A549 (cell line): ENCODE measurements at regions not wholly inside any gene's neighbourhood (a gene's known extent, or its start where the extent isn't known, plus 50 kb on each side); places are given as distances from the start of the nearest gene placed in this dataset.

ENCODE experiments used
- ATAC-seq, 2 experiments: fragments of 200-7000 bp in 1 of 2; fragments of >200 bp in 1 of 2; cut with Nextera tagmentation in 1 of 2; cut with Tn5 transposase in 1 of 2; 3 replicates each; pipeline versions ENCODE4 v1.8.0 to v1.9.1; 2018 to 2020; ENCODE audit warnings: mild to moderate bottlenecking in 1 of 2, moderate library complexity in 1 of 2
- CTCF ChIA-PET: fragments of 300-600 bp; sonication (Branson Sonifier 250); formaldehyde crosslinking; extraction: SDS; loops from one replicate; lab custom pipeline; 2021; ENCODE audit warnings: antibody characterized with exemption, inconsistent platforms; lab: Yijun Ruan, JAX
- POLR2A ChIA-PET: fragments of 350-600 bp; formaldehyde crosslinking; extraction: SDS; loops from one replicate; lab custom pipeline; 2021; ENCODE audit warnings: antibody characterized with exemption, inconsistent platforms; lab: Yijun Ruan, JAX
- DNase-seq, 2 experiments: peaks; one replicate each; pipeline versions ENCODE4 v3.0.0 to v3.0.0-alpha.2; 2011 to 2016; ENCODE audit warnings: low read depth in 1 of 2, low spot score in 1 of 2
- FAIRE-seq: peaks from 2 replicates; lab custom pipeline; 2011; peaks lifted over from hg19 to GRCh38; lab: Jason Lieb, UNC
- H3K27ac ChIP-seq, 2 experiments: fragments of >200 bp; sonication (Bioruptor Twin); formaldehyde crosslinking; 3 replicates each; pipeline ENCODE4 v1.5.1; 2016 to 2017
- H3K4me1 ChIP-seq: fragments of >200 bp; sonication (Bioruptor Twin); formaldehyde crosslinking; 3 replicates; pipeline ENCODE4 v1.6.1; 2016
- H3K4me2 ChIP-seq: fragments of >200 bp; sonication (Bioruptor Twin); formaldehyde crosslinking; 3 replicates; pipeline ENCODE4 v1.6.1; 2016
- H3K4me3 ChIP-seq: fragments of >200 bp; sonication (Bioruptor Twin); formaldehyde crosslinking; 3 replicates; pipeline ENCODE4 v1.5.1; 2016
- H3K9me3 ChIP-seq: fragments of >200 bp; sonication (Bioruptor Twin); formaldehyde crosslinking; 3 replicates; pipeline ENCODE4 v1.6.1; 2016
- BCL3 ChIP-seq: fragments of >200 bp; sonication (Bioruptor Twin); formaldehyde crosslinking; IDR thresholded peaks from 3 replicates; pipeline ENCODE4 v1.6.1; 2016
- BHLHE40 ChIP-seq: IDR thresholded peaks from 2 replicates; pipeline ENCODE4 v1.6.1; 2012; ENCODE audit warnings: low read depth, low read length, inconsistent platforms
- CEBPB ChIP-seq, 2 experiments: fragments of >200 bp in 1 of 2; sonication (Bioruptor Twin) in 1 of 2; formaldehyde crosslinking in 1 of 2; IDR thresholded peaks; 2 replicates each; pipeline ENCODE4 v1.6.1; 2012 to 2016
- CHD2 ChIP-seq: fragments of 150-350 bp; IDR thresholded peaks from 2 replicates; pipeline ENCODE4 v1.6.1; 2014; ENCODE audit warnings: low read length; ENCODE audit not compliant: partially characterized antibody
- E2F6 ChIP-seq: IDR thresholded peaks from 2 replicates; pipeline ENCODE4 v1.6.1; 2012; ENCODE audit warnings: low read depth, borderline replicate concordance
- GATA3 ChIP-seq: IDR thresholded peaks from 2 replicates; pipeline ENCODE4 v1.6.1; 2012; ENCODE audit warnings: borderline replicate concordance
- HES2 ChIP-seq: fragments of >200 bp; sonication (Bioruptor Twin); formaldehyde crosslinking; IDR thresholded peaks from 2 replicates; pipeline ENCODE4 v1.6.1; 2016
- JUN ChIP-seq, 2 experiments: fragments of >200 bp; sonication (Bioruptor Twin); formaldehyde crosslinking; IDR thresholded peaks; 2 replicates in 1 of 2; 3 replicates in 1 of 2; pipeline ENCODE4 v1.6.1; 2016 to 2017
- MYC ChIP-seq: IDR thresholded peaks from 2 replicates; pipeline ENCODE4 v1.6.1; 2012; ENCODE audit warnings: mild to moderate bottlenecking, inconsistent platforms, low read length, improper control_type of control experiment, borderline replicate concordance
- POLR2AphosphoS2 ChIP-seq: conservative IDR thresholded peaks from 2 replicates; pipeline ENCODE4 v1.6.1; 2012; ENCODE audit warnings: low read length, improper control_type of control experiment, inconsistent platforms
- RCOR1 ChIP-seq: fragments of 150-350 bp; IDR thresholded peaks from 2 replicates; pipeline ENCODE4 v1.6.1; 2014; ENCODE audit warnings: antibody characterized with exemption, low read length, low read depth
- SMC3 ChIP-seq: fragments of >200 bp; sonication (Bioruptor Twin); formaldehyde crosslinking; IDR thresholded peaks from 3 replicates; pipeline ENCODE4 v1.6.1; 2018; ENCODE audit warnings: inconsistent platforms
- TP53 ChIP-seq: fragments of 250-450 bp; sonication (Bioruptor Pico); IDR thresholded peaks from 2 replicates; pipeline ENCODE4 v1.5.0; 2021; ENCODE audit warnings: mild to moderate bottlenecking, moderate library complexity
- USF2 ChIP-seq: fragments of 450-650 bp; IDR thresholded peaks from 2 replicates; pipeline ENCODE4 v1.6.1; 2014; ENCODE audit warnings: antibody characterized with exemption
- ZFP36 ChIP-seq: fragments of 450-650 bp; IDR thresholded peaks from 2 replicates; pipeline ENCODE4 v1.6.1; 2014; ENCODE audit warnings: borderline replicate concordance; ENCODE audit not compliant: partially characterized antibody
- ZNF302 ChIP-seq: fragments of 250-450 bp; sonication (Bioruptor Pico); IDR thresholded peaks from 2 replicates; pipeline ENCODE4 v1.9.0; 2021; ENCODE audit warnings: inconsistent platforms, mild to moderate bottlenecking, moderate library complexity
- WGBS: methylation state at CpG from one replicate; pipeline ENCODE4 v1.1.6; 2017; ENCODE audit errors: missing lambda C conversion rate; 5-methylcytosine and 5-hydroxymethylcytosine counted together

- H3K4me2 ChIP-seq: no peak overlapping the region
- ChIA-PET POLR2A (no interaction called here), CTCF (interaction anchor here (0.6 to 1.7 kb wide), 2 partner anchors 33 to 60 kb away, joined by 4 to 5 read pairs; no protein-coding TSS in a partner anchor)
- peaks cover 9% of the 10 kb centered on the region; the same call in 2 of the 3 replicates for H3K4me1 ChIP-seq
- H3K9me3 ChIP-seq: no peaks in the 10 kb centered on the region
- ATAC-seq: no peak
- DNase-seq: no peak
- FAIRE-seq: no peak
- 81% methylated on average over 22 of the region's 22 CpGs for WGBS
- H3K27ac ChIP-seq: no peak overlapping the region
- no peak for TF ChIP-seq JUN (IDR thresholded peaks at IDR 0.05)
- TF ChIP-seq ZFP36: no peak
- TF ChIP-seq SMC3: no peak
- no peak for TF ChIP-seq BCL3
- no peak for TF ChIP-seq RCOR1
- TF ChIP-seq ZNF302 (CRISPR knock-in tag): no peak
- TF ChIP-seq E2F6: no peak
- no peak for TF ChIP-seq USF2
- TF ChIP-seq CEBPB (IDR thresholded peaks at IDR 0.05): no peak
- TF ChIP-seq POLR2AphosphoS2: no peak
- TF ChIP-seq CHD2: no peak
- no peak for TF ChIP-seq BHLHE40
- TF ChIP-seq GATA3: no peak
- TF ChIP-seq TP53 (CRISPR knock-in tag): no peak
- no peak overlapping the region for H3K4me3 ChIP-seq
Measured at GRCh38 chr3:13249664-13250390, 170.3 kb downstream of the NUP210 start.

GRCh38 chr3:13248640-13249039, 171.5 kb downstream of the NUP210 start:
- POLR2A ChIA-PET: no interaction called here
- 76% methylated on average over 6 of the region's 6 CpGs for WGBS
- H3K27ac ChIP-seq: no peak overlapping the region
- ATAC-seq: no peak
- no peak overlapping the region for H3K4me2 ChIP-seq
- H3K9me3 ChIP-seq: no peaks in the 10 kb centered on the region
- no peak for DNase-seq
- no peak for FAIRE-seq
- no peak overlapping the region for H3K4me3 ChIP-seq
- TF ChIP-seq JUN (IDR thresholded peaks at IDR 0.05) (no peak), ZFP36 (peak; percentile 87), HES2 (no peak)
- CTCF ChIA-PET: interaction anchor here (1.3 kb wide), 1 partner anchor 157 kb away, joined by 3 read pairs; no protein-coding TSS in a partner anchor
- peaks cover 9% of the 10 kb centered on the region; the same call in 2 of the 3 replicates for H3K4me1 ChIP-seq

- no peak overlapping the region for H3K4me2 ChIP-seq
- ATAC-seq: no peak
- no peak overlapping the region for H3K4me3 ChIP-seq
- TF ChIP-seq CEBPB (IDR thresholded peaks at IDR 0.05): peak; percentile 58 to 76; a peak in 3 of 4 replicates
- no peak for TF ChIP-seq MYC
- no peak overlapping the region for H3K27ac ChIP-seq
- no peaks in the 10 kb centered on the region for H3K9me3 ChIP-seq
- 96% methylated on average over 8 of the region's 8 CpGs for WGBS
- no peaks in the 10 kb centered on the region for H3K4me1 ChIP-seq
- ChIA-PET POLR2A (no interaction called here), CTCF (interaction anchor here (1.3 kb wide), 1 partner anchor 15 kb away, joined by 3 read pairs; no protein-coding TSS in a partner anchor)
- FAIRE-seq: no peak
- no peak for DNase-seq
Measured at GRCh38 chr3:13245615-13245978, 172.4 kb upstream of the IQSEC1 start.
